NT2/D1 (cell line): ENCODE measurements at regions not wholly inside any gene's neighbourhood (a gene's known extent, or its start where the extent isn't known, plus 50 kb on each side); places are given as distances from the start of the nearest gene placed in this dataset.

ENCODE experiments used
- DNase-seq: peaks from one replicate; pipeline ENCODE4 v3.0.0-alpha.2; 2011; ENCODE audit warnings: low read depth, low spot score
- H3K27me3 ChIP-seq: 2 replicates; pipeline ENCODE4 v1.6.0; 2011; ENCODE audit warnings: mild to moderate bottlenecking; ENCODE audit not compliant: insufficient read length, insufficient read depth
- H3K36me3 ChIP-seq: 2 replicates; pipeline ENCODE4 v1.6.1; 2011; ENCODE audit warnings: mild to moderate bottlenecking, low read length, mixed read lengths; ENCODE audit not compliant: insufficient read depth, insufficient read length
- H3K4me1 ChIP-seq: 2 replicates; pipeline ENCODE4 v1.5.1; 2011; ENCODE audit not compliant: insufficient read depth, insufficient read length
- H3K4me3 ChIP-seq: 2 replicates; pipeline ENCODE4 v1.5.1; 2011; ENCODE audit warnings: low read depth; ENCODE audit not compliant: insufficient read length
- H3K9ac ChIP-seq: 2 replicates; pipeline ENCODE4 v1.6.0; 2011; ENCODE audit warnings: low read depth; ENCODE audit not compliant: insufficient read length
- H3K9me3 ChIP-seq: 2 replicates; pipeline ENCODE4 v1.5.1; 2011; ENCODE audit warnings: mild to moderate bottlenecking, low read length; ENCODE audit not compliant: insufficient read depth
- SUZ12 ChIP-seq: IDR thresholded peaks from 2 replicates; pipeline ENCODE4 v1.6.1; 2011; ENCODE audit not compliant: insufficient read length, insufficient read depth; ENCODE audit errors: extremely low read depth
- YY1 ChIP-seq: IDR thresholded peaks from 2 replicates; pipeline ENCODE4 v1.6.1; 2011; ENCODE audit not compliant: insufficient read length, insufficient read depth
- ZNF274 ChIP-seq: IDR thresholded peaks from 2 replicates; pipeline ENCODE4 v1.6.1; 2011; ENCODE audit warnings: mild to moderate bottlenecking, low read depth, low read length

GRCh38 chr15:69725275-69725674, 272.7 kb downstream of the RPLP1 start:
- Histone ChIP-seq H3K27me3 (no peaks in the 10 kb centered on the region), H3K36me3 (no peaks in the 10 kb centered on the region), H3K4me1 (peaks cover 4% of the 10 kb centered on the region), H3K4me3 (no peak overlapping the region), H3K9me3 (0 out of 2 replicates have a peak, but pooled peaks cover 5% of the 10 kb centered on the region), H3K9ac (no peak overlapping the region)
- no peak for TF ChIP-seq ZNF274
- TF ChIP-seq SUZ12, result no peak
- no peak for TF ChIP-seq YY1
- DNase-seq, result no peak

- TF ChIP-seq ZNF274 (no peak), SUZ12 (no peak), YY1 (no peak)
- H3K27me3 ChIP-seq, result no peaks in the 10 kb centered on the region
- H3K9ac ChIP-seq, result no peak overlapping the region
- no peaks in the 10 kb centered on the region for H3K9me3 ChIP-seq
- H3K4me1 ChIP-seq, result peaks cover 6% of the 10 kb centered on the region
- H3K4me3 ChIP-seq, result no peak overlapping the region
- no peak for DNase-seq
- no peaks in the 10 kb centered on the region for H3K36me3 ChIP-seq
These were observed 273.3 kb downstream of the RPLP1 start for GRCh38 chr15:69725957-69726356.

GRCh38 chr15:69727121-69727924, 274.7 kb downstream of the RPLP1 start:
- TF ChIP-seq ZNF274 (no peak), SUZ12 (no peak), YY1 (no peak)
- DNase-seq, result no peak

GRCh38 chr15:69729167-69729748, 276.6 kb downstream of the RPLP1 start:
- no peak for TF ChIP-seq YY1
- TF ChIP-seq SUZ12, result no peak
- no peak for TF ChIP-seq ZNF274
- H3K4me1 ChIP-seq, result peaks cover 6% of the 10 kb centered on the region
- no peak for DNase-seq

More at GRCh38 chr15:69727121-69727924, 274.7 kb downstream of the RPLP1 start:
- Histone ChIP-seq H3K4me1 (peaks cover 6% of the 10 kb centered on the region), H3K4me3 (no peak overlapping the region), H3K27me3 (no peaks in the 10 kb centered on the region), H3K36me3 (no peaks in the 10 kb centered on the region), H3K9me3 (no peaks in the 10 kb centered on the region), H3K9ac (no peak overlapping the region)

GRCh38 chr15:69730281-69731080, 277.9 kb downstream of the RPLP1 start:
- H3K4me3 ChIP-seq, result no peak overlapping the region
- DNase-seq, result no peak
- H3K36me3 ChIP-seq, result no peaks in the 10 kb centered on the region
- peaks cover 6% of the 10 kb centered on the region for H3K4me1 ChIP-seq
- no peaks in the 10 kb centered on the region for H3K27me3 ChIP-seq
- no peaks in the 10 kb centered on the region for H3K9me3 ChIP-seq
- TF ChIP-seq ZNF274 (no peak), SUZ12 (no peak), YY1 (no peak)
- H3K9ac ChIP-seq, result no peak overlapping the region

More at GRCh38 chr15:69729167-69729748, 276.6 kb downstream of the RPLP1 start:
- no peaks in the 10 kb centered on the region for H3K36me3 ChIP-seq
- H3K9ac ChIP-seq, result no peak overlapping the region
- no peak overlapping the region for H3K4me3 ChIP-seq
- no peaks in the 10 kb centered on the region for H3K27me3 ChIP-seq
- no peaks in the 10 kb centered on the region for H3K9me3 ChIP-seq

- no peak for TF ChIP-seq ZNF274
- no peak for TF ChIP-seq YY1
- TF ChIP-seq SUZ12, result no peak
- DNase-seq, result no peak
- Histone ChIP-seq H3K4me1 (peaks cover 8% of the 10 kb centered on the region), H3K4me3 (no peak overlapping the region), H3K36me3 (no peaks in the 10 kb centered on the region), H3K9ac (no peak overlapping the region), H3K27me3 (no peaks in the 10 kb centered on the region), H3K9me3 (no peaks in the 10 kb centered on the region)
These were observed 278.4 kb downstream of the RPLP1 start for GRCh38 chr15:69731081-69731330.

GRCh38 chr15:69731581-69731980, 279.0 kb downstream of the RPLP1 start:
- Histone ChIP-seq H3K36me3 (no peaks in the 10 kb centered on the region), H3K27me3 (no peaks in the 10 kb centered on the region), H3K4me1 (peaks cover 9% of the 10 kb centered on the region), H3K4me3 (no peak overlapping the region), H3K9ac (no peak overlapping the region), H3K9me3 (no peaks in the 10 kb centered on the region)
- no peak for DNase-seq
- TF ChIP-seq ZNF274, result no peak
- no peak for TF ChIP-seq SUZ12
- no peak for TF ChIP-seq YY1
